DND-41 (cell line): ENCODE measurements at regions not wholly inside any gene's neighbourhood (a gene's known extent, or its start where the extent isn't known, plus 50 kb on each side); places are given as distances from the start of the nearest gene placed in this dataset.

Experiments used
- EZH2 ChIP-seq: IDR thresholded peaks from 3 replicates; pipeline ENCODE4 v1.6.1; 2012; ENCODE audit warnings: borderline replicate concordance, low read depth, mild to moderate bottlenecking, moderate library complexity, low read length, inconsistent platforms; ENCODE audit not compliant: severe bottlenecking
- TF ChIP-seq, protein P1 (sequence below): IDR thresholded peaks from 2 replicates; pipeline ENCODE4 v1.5.1; 2012; ENCODE audit warnings: borderline replicate concordance, low read length, moderate library complexity, mild to moderate bottlenecking; ENCODE audit not compliant: poor library complexity, severe bottlenecking; ENCODE audit errors: extremely low read depth

DNA sequence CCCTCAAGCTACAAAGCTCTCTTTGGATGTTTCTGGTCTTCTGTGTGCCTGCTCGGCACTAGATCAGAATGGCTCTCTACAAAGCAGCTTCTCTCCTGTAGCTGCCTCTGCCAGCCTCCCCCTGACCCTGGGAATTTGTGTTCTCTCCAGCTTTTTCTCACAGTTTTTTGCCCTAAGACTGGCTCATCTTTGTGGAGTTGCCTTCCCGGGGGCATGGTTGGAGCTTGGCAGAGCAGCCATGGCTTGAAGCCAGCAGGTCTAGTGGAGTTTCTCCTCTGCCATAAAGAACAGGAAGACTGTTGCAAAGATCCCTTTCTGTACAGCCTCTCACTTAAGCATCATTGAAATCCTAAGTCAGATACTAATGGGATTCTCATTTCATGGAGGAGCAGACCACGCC is 163.3 kb upstream of the MAMLD1 start:
- no peak for TF ChIP-seq EZH2
- TF ChIP-seq, protein P1, sequence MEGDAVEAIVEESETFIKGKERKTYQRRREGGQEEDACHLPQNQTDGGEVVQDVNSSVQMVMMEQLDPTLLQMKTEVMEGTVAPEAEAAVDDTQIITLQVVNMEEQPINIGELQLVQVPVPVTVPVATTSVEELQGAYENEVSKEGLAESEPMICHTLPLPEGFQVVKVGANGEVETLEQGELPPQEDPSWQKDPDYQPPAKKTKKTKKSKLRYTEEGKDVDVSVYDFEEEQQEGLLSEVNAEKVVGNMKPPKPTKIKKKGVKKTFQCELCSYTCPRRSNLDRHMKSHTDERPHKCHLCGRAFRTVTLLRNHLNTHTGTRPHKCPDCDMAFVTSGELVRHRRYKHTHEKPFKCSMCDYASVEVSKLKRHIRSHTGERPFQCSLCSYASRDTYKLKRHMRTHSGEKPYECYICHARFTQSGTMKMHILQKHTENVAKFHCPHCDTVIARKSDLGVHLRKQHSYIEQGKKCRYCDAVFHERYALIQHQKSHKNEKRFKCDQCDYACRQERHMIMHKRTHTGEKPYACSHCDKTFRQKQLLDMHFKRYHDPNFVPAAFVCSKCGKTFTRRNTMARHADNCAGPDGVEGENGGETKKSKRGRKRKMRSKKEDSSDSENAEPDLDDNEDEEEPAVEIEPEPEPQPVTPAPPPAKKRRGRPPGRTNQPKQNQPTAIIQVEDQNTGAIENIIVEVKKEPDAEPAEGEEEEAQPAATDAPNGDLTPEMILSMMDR = no peak
